OCI-LY3 (cell line): ENCODE measurements at regions not wholly inside any gene's neighbourhood (a gene's known extent, or its start where the extent isn't known, plus 50 kb on each side); places are given as distances from the start of the nearest gene placed in this dataset.

Source experiments
- EZH2phosphoT487 ChIP-seq: fragments of 200-600 bp; shearing (Covaris generic); IDR thresholded peaks from 2 replicates; pipeline ENCODE4 v1.6.1; 2018; ENCODE audit warnings: antibody characterized with exemption, mixed run types, low read depth
- TF ChIP-seq, protein P1 (sequence below): fragments of 200-600, 300-600 bp; sonication (generic); IDR thresholded peaks from 2 replicates; pipeline ENCODE4 v1.5.1; 2014; ENCODE audit warnings: antibody characterized with exemption, low read length, low read depth

- TF ChIP-seq, protein P1, sequence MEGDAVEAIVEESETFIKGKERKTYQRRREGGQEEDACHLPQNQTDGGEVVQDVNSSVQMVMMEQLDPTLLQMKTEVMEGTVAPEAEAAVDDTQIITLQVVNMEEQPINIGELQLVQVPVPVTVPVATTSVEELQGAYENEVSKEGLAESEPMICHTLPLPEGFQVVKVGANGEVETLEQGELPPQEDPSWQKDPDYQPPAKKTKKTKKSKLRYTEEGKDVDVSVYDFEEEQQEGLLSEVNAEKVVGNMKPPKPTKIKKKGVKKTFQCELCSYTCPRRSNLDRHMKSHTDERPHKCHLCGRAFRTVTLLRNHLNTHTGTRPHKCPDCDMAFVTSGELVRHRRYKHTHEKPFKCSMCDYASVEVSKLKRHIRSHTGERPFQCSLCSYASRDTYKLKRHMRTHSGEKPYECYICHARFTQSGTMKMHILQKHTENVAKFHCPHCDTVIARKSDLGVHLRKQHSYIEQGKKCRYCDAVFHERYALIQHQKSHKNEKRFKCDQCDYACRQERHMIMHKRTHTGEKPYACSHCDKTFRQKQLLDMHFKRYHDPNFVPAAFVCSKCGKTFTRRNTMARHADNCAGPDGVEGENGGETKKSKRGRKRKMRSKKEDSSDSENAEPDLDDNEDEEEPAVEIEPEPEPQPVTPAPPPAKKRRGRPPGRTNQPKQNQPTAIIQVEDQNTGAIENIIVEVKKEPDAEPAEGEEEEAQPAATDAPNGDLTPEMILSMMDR = no peak
- TF ChIP-seq EZH2phosphoT487 = no peak
These were observed 214.1 kb upstream of the MEF2C start for GRCh38 chr5:89097103-89097502.
